MCF 10A (cell line): ENCODE measurements at regions not wholly inside any gene's neighbourhood (a gene's known extent, or its start where the extent isn't known, plus 50 kb on each side); places are given as distances from the start of the nearest gene placed in this dataset.

Source experiments
- BruUV-seq: library from RNA; stranded (reverse); fragments of 400-500 nt; replicated peaks from 2 replicates; lab custom pipeline; 2021; lab: Mats Ljungman, UMichigan
- CTCF ChIA-PET: fragments of 300-600 bp; sonication (Branson Sonifier 250); formaldehyde crosslinking; extraction: SDS; loops from one replicate; lab custom pipeline; 2021; ENCODE audit warnings: antibody characterized with exemption, inconsistent platforms; lab: Yijun Ruan, JAX
- POLR2A ChIA-PET: fragments of 300-600, 350-650 bp; sonication (Branson Sonifier 250); formaldehyde crosslinking; extraction: SDS; loops from one replicate; lab custom pipeline; 2020; ENCODE audit warnings: antibody characterized with exemption, inconsistent platforms; lab: Yijun Ruan, JAX
- DNase-seq: peaks from one replicate; pipeline ENCODE4 v3.0.0-alpha.2; 2018; ENCODE audit not compliant: unreplicated experiment
- H3K27ac Mint-ChIP-seq: one replicate; pipeline ENCODE4 v1.8.0; 2022; ENCODE audit warnings: mild to moderate bottlenecking, low read depth, mixed read lengths; ENCODE audit not compliant: unreplicated experiment
- H3K27me3 Mint-ChIP-seq: one replicate; pipeline ENCODE4 v1.8.0; 2022; ENCODE audit warnings: mixed read lengths; ENCODE audit not compliant: insufficient read depth, unreplicated experiment
- H3K36me3 Mint-ChIP-seq: one replicate; pipeline ENCODE4 v1.8.0; 2022; ENCODE audit warnings: mild to moderate bottlenecking, moderate library complexity, mixed read lengths; ENCODE audit not compliant: insufficient read depth, unreplicated experiment
- H3K4me1 Mint-ChIP-seq: one replicate; pipeline ENCODE4 v1.8.0; 2022; ENCODE audit warnings: mixed read lengths; ENCODE audit not compliant: insufficient read depth, unreplicated experiment
- H3K4me3 Mint-ChIP-seq: one replicate; pipeline ENCODE4 v1.8.0; 2022; ENCODE audit warnings: mild to moderate bottlenecking, moderate library complexity, mixed read lengths; ENCODE audit not compliant: unreplicated experiment
- H3K9me3 Mint-ChIP-seq: one replicate; pipeline ENCODE4 v1.8.0; 2022; ENCODE audit warnings: mixed read lengths; ENCODE audit not compliant: unreplicated experiment
- intact Hi-C: fragments of 100-400 bp; cut with micrococcal nuclease; formaldehyde crosslinking; loops from 2 replicates; pipeline ENCODE4 v1.14.1; 2022
- TF ChIP-seq, protein P1 (sequence below): fragments of 200-600 bp; IDR thresholded peaks from one replicate; pipeline ENCODE4 v1.8.0; 2022; ENCODE audit warnings: antibody characterized with exemption, mild to moderate bottlenecking; ENCODE audit not compliant: unreplicated experiment

DNA sequence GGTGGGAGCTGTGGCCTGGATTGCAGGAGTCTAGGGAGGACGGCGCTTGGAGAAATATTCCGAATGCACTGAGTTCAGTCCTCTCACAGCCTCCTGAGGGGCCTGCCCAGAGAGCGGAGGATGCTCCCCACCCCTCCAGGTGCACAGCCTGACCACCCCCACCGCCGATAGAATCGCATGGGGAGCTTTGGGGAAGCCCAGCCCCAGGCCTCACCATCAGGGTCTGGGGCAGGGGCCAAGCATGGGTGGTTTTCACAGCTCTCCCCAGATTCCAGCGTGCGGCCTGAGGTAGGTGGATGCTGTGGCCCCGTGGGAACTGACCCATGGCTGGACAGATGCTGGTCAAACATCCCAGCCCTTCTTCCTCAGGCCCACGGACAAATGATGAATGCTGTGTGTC lies 79.9 kb upstream of the OLFM1 start:
- TF ChIP-seq, protein P1, sequence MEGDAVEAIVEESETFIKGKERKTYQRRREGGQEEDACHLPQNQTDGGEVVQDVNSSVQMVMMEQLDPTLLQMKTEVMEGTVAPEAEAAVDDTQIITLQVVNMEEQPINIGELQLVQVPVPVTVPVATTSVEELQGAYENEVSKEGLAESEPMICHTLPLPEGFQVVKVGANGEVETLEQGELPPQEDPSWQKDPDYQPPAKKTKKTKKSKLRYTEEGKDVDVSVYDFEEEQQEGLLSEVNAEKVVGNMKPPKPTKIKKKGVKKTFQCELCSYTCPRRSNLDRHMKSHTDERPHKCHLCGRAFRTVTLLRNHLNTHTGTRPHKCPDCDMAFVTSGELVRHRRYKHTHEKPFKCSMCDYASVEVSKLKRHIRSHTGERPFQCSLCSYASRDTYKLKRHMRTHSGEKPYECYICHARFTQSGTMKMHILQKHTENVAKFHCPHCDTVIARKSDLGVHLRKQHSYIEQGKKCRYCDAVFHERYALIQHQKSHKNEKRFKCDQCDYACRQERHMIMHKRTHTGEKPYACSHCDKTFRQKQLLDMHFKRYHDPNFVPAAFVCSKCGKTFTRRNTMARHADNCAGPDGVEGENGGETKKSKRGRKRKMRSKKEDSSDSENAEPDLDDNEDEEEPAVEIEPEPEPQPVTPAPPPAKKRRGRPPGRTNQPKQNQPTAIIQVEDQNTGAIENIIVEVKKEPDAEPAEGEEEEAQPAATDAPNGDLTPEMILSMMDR: no peak
- BruUV-seq: no TSS peak
- no peaks in the 10 kb centered on the region for H3K36me3 Mint-ChIP-seq
- no peak overlapping the region for H3K27ac Mint-ChIP-seq
- H3K27me3 Mint-ChIP-seq: no peaks in the 10 kb centered on the region
- ChIA-PET POLR2A (no interaction called here), CTCF (interaction anchor here (0.9 kb wide), 1 partner anchor 11 kb away, joined by 3 read pairs; no protein-coding TSS in a partner anchor)
- H3K9me3 Mint-ChIP-seq: peaks cover 8% of the 10 kb centered on the region
- no peaks in the 10 kb centered on the region for H3K4me1 Mint-ChIP-seq
- intact Hi-C loops: no loop called here
- no peak overlapping the region for H3K4me3 Mint-ChIP-seq
- DNase-seq: no peak

- Mint-ChIP-seq H3K36me3 (no peaks in the 10 kb centered on the region), H3K27me3 (peaks cover 1% of the 10 kb centered on the region), H3K27ac (no peak overlapping the region), H3K9me3 (peaks cover 8% of the 10 kb centered on the region), H3K4me3 (no peak overlapping the region), H3K4me1 (no peaks in the 10 kb centered on the region)
- ChIA-PET POLR2A (interaction anchor here (0.6 kb wide), 1 partner anchor 20 kb away, joined by 3 read pairs; no protein-coding TSS in a partner anchor), CTCF (no interaction called here)
- BruUV-seq: no TSS peak
- TF ChIP-seq, protein P1: no peak
- intact Hi-C loops: no loop called here
- no peak for DNase-seq
These were observed 79.1 kb upstream of the OLFM1 start for GRCh38 chr9:135008416-135008815.

DNA sequence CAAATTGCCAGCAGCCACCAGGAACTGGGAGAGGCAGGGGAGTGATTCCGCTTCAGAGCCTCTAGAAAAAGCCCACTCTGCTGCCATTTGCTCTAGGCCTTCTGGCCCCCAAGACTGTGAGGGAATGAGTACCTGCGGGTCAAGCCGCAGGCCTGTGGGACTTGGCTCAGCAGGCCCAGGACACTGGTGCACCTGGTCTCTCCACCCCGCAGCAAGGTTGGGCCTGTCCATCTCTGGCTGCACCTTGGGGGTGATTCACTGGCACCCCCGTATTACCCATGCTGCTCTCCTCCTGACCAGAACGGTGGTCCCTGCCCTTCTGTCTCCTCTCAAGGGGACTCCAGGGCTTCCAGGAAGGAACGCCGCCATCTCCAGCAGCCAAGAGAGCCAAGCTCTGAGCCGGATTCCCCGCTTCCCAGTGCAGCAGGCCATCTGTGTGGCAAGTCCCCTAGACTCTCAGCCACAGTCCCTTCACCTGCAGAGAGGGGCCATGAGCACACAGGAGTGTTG lies 78.4 kb upstream of the OLFM1 start:
- Mint-ChIP-seq H3K27me3 (peaks cover 8% of the 10 kb centered on the region), H3K36me3 (no peaks in the 10 kb centered on the region), H3K4me1 (no peaks in the 10 kb centered on the region), H3K4me3 (no peak overlapping the region), H3K27ac (no peak overlapping the region), H3K9me3 (peaks cover 8% of the 10 kb centered on the region)
- no peak for DNase-seq
- ChIA-PET POLR2A (interaction anchor here (0.6 kb wide), 1 partner anchor 21 kb away, joined by 3 read pairs; no protein-coding TSS in a partner anchor), CTCF (no interaction called here)
- no TSS peak for BruUV-seq
- intact Hi-C loops: no loop called here
- TF ChIP-seq, protein P1: no peak

DNA sequence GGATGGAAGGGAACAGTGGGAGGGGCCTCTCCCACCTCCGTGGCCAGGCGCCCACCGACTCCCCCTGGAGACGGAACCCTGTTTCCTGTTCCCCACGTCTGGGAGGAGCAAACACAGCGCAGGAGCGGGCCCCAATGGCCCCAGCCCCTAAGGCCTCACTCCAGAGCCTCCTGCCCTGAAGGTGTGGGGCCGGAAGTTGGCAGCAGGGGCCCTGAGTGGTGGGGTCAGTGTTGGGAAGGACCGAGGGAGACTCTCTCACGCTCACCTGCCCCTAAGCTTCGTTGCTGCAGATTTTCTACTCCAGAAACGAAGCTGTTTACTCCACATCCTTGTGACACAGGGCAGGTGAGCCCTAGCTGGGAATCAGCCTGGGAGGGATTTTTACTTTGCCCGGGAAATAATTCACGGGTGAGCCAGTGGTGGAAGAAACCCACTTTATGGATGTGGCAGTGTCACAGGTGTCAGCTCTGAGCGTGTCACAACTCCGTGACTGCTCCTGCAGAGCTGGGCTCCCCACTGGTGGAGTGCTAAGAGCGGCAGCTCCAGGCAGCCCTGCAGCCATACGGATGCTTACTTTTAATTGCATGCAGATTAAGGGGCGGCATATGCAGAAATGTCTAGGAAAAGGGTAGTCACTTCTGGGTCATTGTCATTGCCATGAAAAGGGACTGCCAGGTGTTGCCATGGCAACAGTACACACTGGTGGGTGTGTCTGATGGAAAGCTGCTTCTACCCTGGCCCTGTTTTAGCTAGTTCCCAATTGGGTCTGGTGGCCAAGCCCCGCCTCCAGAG lies 77.5 kb upstream of the OLFM1 start:
- DNase-seq: no peak
- Mint-ChIP-seq H3K27ac (no peak overlapping the region), H3K9me3 (peaks cover 1% of the 10 kb centered on the region), H3K36me3 (no peaks in the 10 kb centered on the region), H3K4me3 (no peak overlapping the region), H3K27me3 (peaks cover 17% of the 10 kb centered on the region), H3K4me1 (no peaks in the 10 kb centered on the region)
- TF ChIP-seq, protein P1: no peak
- intact Hi-C loops: no loop called here
- BruUV-seq: no TSS peak
- ChIA-PET POLR2A (no interaction called here), CTCF (no interaction called here)
